Thyroid gland (tissue), 4 donors: ENCODE measurements at regions not wholly inside any gene's neighbourhood (a gene's known extent, or its start where the extent isn't known, plus 50 kb on each side); places are given as distances from the start of the nearest gene placed in this dataset.

ENCODE experiments used
- DNase-seq, 2 donors: peaks; one replicate each; pipeline ENCODE4 v3.0.0-alpha.2; 2019
- H3K27ac ChIP-seq, 3 donors: fragments of 200-600 bp; sonication (generic); 1 replicate in 2 of 3; 2 replicates in 1 of 3; pipeline ENCODE4 v1.5.1; 2016 to 2019; ENCODE audit warnings: mild to moderate bottlenecking in 1 of 3, moderate library complexity in 1 of 3
- H3K27me3 ChIP-seq: fragments of 200-600 bp; sonication (generic); one replicate; pipeline ENCODE4 v1.5.1; 2019
- H3K36me3 ChIP-seq, 2 donors: fragments of 200-600 bp; sonication (generic); one replicate each; pipeline ENCODE4 v1.5.1; 2016 to 2019
- H3K4me1 ChIP-seq, 2 donors: fragments of 200-600 bp; sonication (generic); one replicate each; pipeline ENCODE4 v1.5.1; 2017 to 2019
- H3K4me3 ChIP-seq, 3 donors: fragments of 200-600 bp; sonication (generic); replicated peaks in 1 of 3; 1 replicate in 2 of 3; 2 replicates in 1 of 3; pipeline ENCODE4 v1.5.1; 2016; ENCODE audit warnings: mild to moderate bottlenecking in 1 of 3
- H3K9me3 ChIP-seq: fragments of 200-600 bp; sonication (generic); one replicate; pipeline ENCODE4 v1.5.1; 2017
- POLR2A ChIP-seq, 2 donors: fragments of 450-650 bp; IDR thresholded peaks; one replicate each; pipeline ENCODE4 v1.6.1; 2017; ENCODE audit warnings: antibody characterized with exemption in 2 of 2, mild to moderate bottlenecking in 2 of 2, moderate library complexity in 1 of 2
- WGBS, 2 donors: methylation state at CpG; one replicate each; pipeline ENCODE4 v1.1.5; 2017; 5-methylcytosine and 5-hydroxymethylcytosine counted together
- intact Hi-C: fragments of 100-400 bp; cut with DNase I; formaldehyde crosslinking; loops from one replicate; pipeline ENCODE4 v1.15.1; 2023
- TF ChIP-seq, protein P1 (sequence below), 6 experiments: fragments of 200-600 bp in 3 of 6; fragments of 450-650 bp in 3 of 6; sonication (generic) in 3 of 6; IDR thresholded peaks; one replicate each; pipeline ENCODE4 v1.5.1; 2016 to 2019; ENCODE audit warnings: antibody characterized with exemption in 6 of 6, mild to moderate bottlenecking in 2 of 6, inconsistent platforms in 1 of 6, moderate library complexity in 1 of 6

DNA sequence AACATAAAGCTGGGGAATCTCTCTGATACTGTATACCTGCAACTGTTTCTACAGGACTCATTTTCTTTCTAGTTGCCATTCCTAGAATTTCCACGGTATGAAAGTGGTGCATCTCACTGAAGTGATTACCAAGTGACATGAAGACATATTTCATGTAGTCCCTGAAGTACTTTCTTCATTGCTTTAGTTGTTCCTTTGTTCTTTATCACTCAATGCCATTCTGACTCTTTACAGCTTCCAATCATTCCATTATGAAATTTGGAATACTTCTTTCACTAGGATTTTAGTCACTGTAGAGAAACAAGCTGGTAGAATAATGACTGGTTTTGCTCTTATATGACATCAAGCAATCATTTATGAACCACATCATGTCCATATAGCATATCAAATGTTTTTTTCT is 645.1 kb downstream of the CDH18 start:
- intact Hi-C loops = no loop called here

GRCh38 chr5:19352120-19352519 is 635.9 kb downstream of the CDH18 start:
- no peaks in the 10 kb centered on the region for H3K9me3 ChIP-seq
- intact Hi-C loops = no loop called here
- H3K4me3 ChIP-seq = no peak overlapping the region
- H3K36me3 ChIP-seq = no peaks in the 10 kb centered on the region
- TF ChIP-seq POLR2A (IDR thresholded peaks at IDR 0.05) = no peak
- TF ChIP-seq, protein P1, sequence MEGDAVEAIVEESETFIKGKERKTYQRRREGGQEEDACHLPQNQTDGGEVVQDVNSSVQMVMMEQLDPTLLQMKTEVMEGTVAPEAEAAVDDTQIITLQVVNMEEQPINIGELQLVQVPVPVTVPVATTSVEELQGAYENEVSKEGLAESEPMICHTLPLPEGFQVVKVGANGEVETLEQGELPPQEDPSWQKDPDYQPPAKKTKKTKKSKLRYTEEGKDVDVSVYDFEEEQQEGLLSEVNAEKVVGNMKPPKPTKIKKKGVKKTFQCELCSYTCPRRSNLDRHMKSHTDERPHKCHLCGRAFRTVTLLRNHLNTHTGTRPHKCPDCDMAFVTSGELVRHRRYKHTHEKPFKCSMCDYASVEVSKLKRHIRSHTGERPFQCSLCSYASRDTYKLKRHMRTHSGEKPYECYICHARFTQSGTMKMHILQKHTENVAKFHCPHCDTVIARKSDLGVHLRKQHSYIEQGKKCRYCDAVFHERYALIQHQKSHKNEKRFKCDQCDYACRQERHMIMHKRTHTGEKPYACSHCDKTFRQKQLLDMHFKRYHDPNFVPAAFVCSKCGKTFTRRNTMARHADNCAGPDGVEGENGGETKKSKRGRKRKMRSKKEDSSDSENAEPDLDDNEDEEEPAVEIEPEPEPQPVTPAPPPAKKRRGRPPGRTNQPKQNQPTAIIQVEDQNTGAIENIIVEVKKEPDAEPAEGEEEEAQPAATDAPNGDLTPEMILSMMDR (IDR thresholded peaks at IDR 0.05) = no peak
- H3K4me1 ChIP-seq = no peaks in the 10 kb centered on the region
- WGBS, 2 donors = 90 to 95% methylated on average over 7 of the region's 7 CpGs
- no peak for DNase-seq
- H3K27me3 ChIP-seq = no peaks in the 10 kb centered on the region
- H3K27ac ChIP-seq = no peak overlapping the region

More for the DNA sequence above, 645.1 kb downstream of the CDH18 start:
- no peaks in the 10 kb centered on the region for H3K27me3 ChIP-seq
- no peak for DNase-seq
- TF ChIP-seq POLR2A (IDR thresholded peaks at IDR 0.05) = no peak
- TF ChIP-seq, protein P1 (IDR thresholded peaks at IDR 0.05) = no peak
- no peak overlapping the region for H3K27ac ChIP-seq
- WGBS, 2 donors = 57 to 80% methylated on average over 1 of the region's 1 CpG
- H3K36me3 ChIP-seq = no peaks in the 10 kb centered on the region
- H3K4me1 ChIP-seq = no peaks in the 10 kb centered on the region
- H3K4me3 ChIP-seq = no peak overlapping the region
- no peaks in the 10 kb centered on the region for H3K9me3 ChIP-seq

DNA sequence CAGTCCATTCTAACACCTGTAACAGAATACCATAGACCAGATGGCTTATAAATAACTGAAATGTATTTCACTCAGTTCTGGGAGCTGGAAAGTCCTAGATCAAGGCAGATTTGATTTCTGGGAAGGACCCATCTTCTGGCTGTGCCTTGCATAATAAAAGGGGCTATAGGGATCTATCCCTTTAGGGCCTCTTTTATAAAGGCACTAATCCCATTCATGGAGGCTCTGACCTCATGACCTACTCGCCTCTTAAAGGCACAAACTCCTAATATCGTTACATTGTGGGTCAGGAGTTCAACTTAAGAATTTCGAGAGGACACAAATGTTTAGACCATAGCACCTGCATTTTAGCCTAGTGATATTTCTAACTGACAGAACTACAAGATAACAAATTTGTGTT is 619.0 kb downstream of the CDH18 start:
- no peak for DNase-seq
- Histone ChIP-seq H3K4me3 (no peak overlapping the region), H3K27ac (no peak overlapping the region), H3K27me3 (no peaks in the 10 kb centered on the region), H3K9me3 (no peaks in the 10 kb centered on the region), H3K4me1 (no peaks in the 10 kb centered on the region), H3K36me3 (no peaks in the 10 kb centered on the region)
- intact Hi-C loops = no loop called here
- WGBS, 2 donors = 67 to 83% methylated on average over 3 of the region's 3 CpGs
- TF ChIP-seq POLR2A (IDR thresholded peaks at IDR 0.05) = no peak
- TF ChIP-seq, protein P1 (IDR thresholded peaks at IDR 0.05) = no peak

- no peaks in the 10 kb centered on the region for H3K9me3 ChIP-seq
- H3K4me3 ChIP-seq = no peak overlapping the region
- H3K4me1 ChIP-seq = no peaks in the 10 kb centered on the region
- DNase-seq = no peak
- no peak overlapping the region for H3K27ac ChIP-seq
- no peaks in the 10 kb centered on the region for H3K27me3 ChIP-seq
- WGBS, 2 donors = 85 to 91% methylated on average over 4 of the region's 4 CpGs
- H3K36me3 ChIP-seq = no peaks in the 10 kb centered on the region
- TF ChIP-seq, protein P1 (IDR thresholded peaks at IDR 0.05) = no peak
- TF ChIP-seq POLR2A (IDR thresholded peaks at IDR 0.05) = no peak
- intact Hi-C loops = no loop called here
Measured at GRCh38 chr5:19369561-19369960, 618.4 kb downstream of the CDH18 start.

DNA sequence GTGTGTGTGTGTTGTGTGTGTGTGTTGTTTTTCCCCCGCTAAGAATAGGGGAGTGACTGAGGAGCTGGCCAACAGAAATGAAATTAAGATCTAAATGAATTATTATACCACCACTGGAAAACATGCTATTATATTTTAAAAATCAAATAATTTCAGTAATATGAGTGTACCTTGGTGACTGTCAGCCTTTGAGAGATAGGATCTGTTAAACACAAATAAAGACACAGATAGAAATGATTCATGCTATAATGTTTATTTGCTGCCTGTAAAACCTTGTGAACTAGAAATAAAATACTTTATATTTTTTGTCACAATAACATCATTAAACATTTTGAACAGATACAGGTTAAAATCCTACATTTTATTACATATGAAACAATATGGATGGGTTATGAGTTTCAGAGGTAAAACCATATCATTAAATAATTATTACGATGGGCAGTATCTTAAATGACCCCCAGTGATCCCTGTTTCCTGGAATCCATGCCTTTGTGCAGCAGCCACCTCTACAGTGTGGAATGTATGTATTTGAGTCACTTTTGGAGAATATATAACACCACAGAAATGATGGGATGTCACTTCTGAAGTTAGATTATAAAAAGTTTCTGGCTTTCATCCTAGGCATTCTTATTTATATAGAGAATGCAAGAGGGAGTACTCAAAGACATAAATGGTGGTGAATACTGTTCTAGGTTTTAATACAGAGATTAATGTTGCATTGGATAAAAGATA is 617.2 kb downstream of the CDH18 start:
- Histone ChIP-seq H3K27ac (no peak overlapping the region), H3K9me3 (no peaks in the 10 kb centered on the region), H3K27me3 (no peaks in the 10 kb centered on the region), H3K4me1 (no peaks in the 10 kb centered on the region), H3K4me3 (no peak overlapping the region), H3K36me3 (no peaks in the 10 kb centered on the region)
- intact Hi-C loops = no loop called here
- no peak for TF ChIP-seq POLR2A (IDR thresholded peaks at IDR 0.05)
- TF ChIP-seq, protein P1 (IDR thresholded peaks at IDR 0.05) = no peak
- no peak for DNase-seq
- WGBS, 2 donors = 72 to 83% methylated on average over 2 of the region's 2 CpGs
